CD4-positive, alpha-beta T cell (primary cell): ENCODE measurements at regions not wholly inside any gene's neighbourhood (a gene's known extent, or its start where the extent isn't known, plus 50 kb on each side); places are given as distances from the start of the nearest gene placed in this dataset.

Experiments
- ATAC-seq: fragments of 200-7000 bp; cut with Tn5 transposase; one replicate; pipeline ENCODE4 v1.10.0; 2022; ENCODE audit warnings: mild to moderate bottlenecking; ENCODE audit not compliant: poor library complexity
- CTCF ChIA-PET: fragments of 350-600 bp; sonication (Branson Sonifier 250); formaldehyde crosslinking; loops from one replicate; lab custom pipeline; 2021; ENCODE audit warnings: antibody characterized with exemption, inconsistent platforms; lab: Charles Lee
- POLR2A ChIA-PET: fragments of 350-600 bp; sonication (Branson Sonifier 250); formaldehyde crosslinking; loops from one replicate; lab custom pipeline; 2021; ENCODE audit warnings: antibody characterized with exemption, inconsistent platforms; lab: Charles Lee
- DNase-seq, 14 experiments: peaks; one replicate each; pipeline ENCODE4 v3.0.0-alpha.2; 2013 to 2020; ENCODE audit warnings: mixed read lengths in 2 of 14
- H3K27ac ChIP-seq, 2 donors: one replicate each; pipeline versions ENCODE4 v1.5.1 to v1.7.0; 2013; ENCODE audit warnings: low read length in 2 of 2, low read depth in 1 of 2, mild to moderate bottlenecking in 1 of 2
- H3K27me3 ChIP-seq, 2 experiments: 1 replicate in 1 of 2; 2 replicates in 1 of 2; pipeline versions ENCODE4 v1.6.1 to v1.7.0; 2013; ENCODE audit warnings: low read length in 2 of 2, control low read depth in 1 of 2, mild to moderate bottlenecking in 1 of 2, moderate library complexity in 1 of 2; ENCODE audit not compliant: insufficient read depth in 2 of 2, control insufficient read depth in 1 of 2
- H3K36me3 ChIP-seq: one replicate; pipeline ENCODE4 v1.6.1; 2013; ENCODE audit warnings: low read length, control low read depth; ENCODE audit not compliant: insufficient read depth
- H3K4me1 ChIP-seq: one replicate; pipeline ENCODE4 v1.6.1; 2013; ENCODE audit warnings: low read length, control low read depth; ENCODE audit not compliant: insufficient read depth
- H3K4me3 ChIP-seq: one replicate; pipeline ENCODE4 v1.5.1; 2013; ENCODE audit warnings: mild to moderate bottlenecking, low read length, moderate library complexity
- H3K9me3 ChIP-seq, 2 experiments: 1 replicate in 1 of 2; 2 replicates in 1 of 2; pipeline versions ENCODE4 v1.6.1 to v1.7.0; 2013; ENCODE audit warnings: low read length in 2 of 2, mild to moderate bottlenecking in 2 of 2, control low read depth in 1 of 2, moderate library complexity in 1 of 2; ENCODE audit not compliant: control insufficient read depth in 1 of 2, insufficient read depth in 1 of 2
- H3K27ac Mint-ChIP-seq: one replicate; pipeline ENCODE4 v1.8.0; 2020; ENCODE audit warnings: mixed read lengths
- H3K27me3 Mint-ChIP-seq: one replicate; pipeline ENCODE4 v1.8.0; 2021; ENCODE audit warnings: mixed read lengths
- H3K36me3 Mint-ChIP-seq: one replicate; pipeline ENCODE4 v1.8.0; 2021; ENCODE audit warnings: low read depth, mixed read lengths
- H3K4me1 Mint-ChIP-seq: one replicate; pipeline ENCODE4 v1.8.0; 2021; ENCODE audit warnings: low read depth, mixed read lengths
- H3K4me3 Mint-ChIP-seq: one replicate; pipeline ENCODE4 v1.8.0; 2020; ENCODE audit warnings: mild to moderate bottlenecking, mixed read lengths
- H3K9me3 Mint-ChIP-seq: one replicate; pipeline ENCODE4 v1.8.0; 2020; ENCODE audit warnings: mixed read lengths
- intact Hi-C, 2 experiments: fragments of 100-400 bp; cut with DNase I in 1 of 2; cut with micrococcal nuclease in 1 of 2; formaldehyde crosslinking; loops; one replicate each; pipeline versions ENCODE4 v1.15.1 to v1.9.0; 2023 to 2025; cut with DNase I, micrococcal nuclease
- TF ChIP-seq, protein P1 (sequence below): fragments of 200-600 bp; IDR thresholded peaks from one replicate; pipeline ENCODE4 v1.8.0; 2022; ENCODE audit warnings: antibody characterized with exemption, mild to moderate bottlenecking

DNA sequence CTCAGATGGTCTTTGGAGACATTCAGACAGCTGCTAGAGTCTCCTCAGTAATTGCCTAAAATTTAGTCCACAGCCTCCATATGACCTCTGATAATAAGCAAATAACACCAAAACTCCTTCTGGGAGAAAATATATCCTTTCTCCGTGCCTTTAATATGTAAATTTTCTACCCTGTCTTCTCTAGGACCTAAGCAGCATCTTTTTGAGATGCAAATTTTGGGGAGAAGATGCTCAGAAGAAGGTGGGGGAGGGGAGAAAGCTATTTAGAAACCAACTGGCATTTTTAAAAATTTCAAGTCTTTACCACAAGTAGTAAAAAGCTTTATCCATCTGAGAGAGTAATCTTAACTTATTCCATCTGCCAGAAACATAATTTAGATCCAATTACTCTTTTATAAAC, 91.8 kb upstream of the KCNK12 start:
- TF ChIP-seq, protein P1, sequence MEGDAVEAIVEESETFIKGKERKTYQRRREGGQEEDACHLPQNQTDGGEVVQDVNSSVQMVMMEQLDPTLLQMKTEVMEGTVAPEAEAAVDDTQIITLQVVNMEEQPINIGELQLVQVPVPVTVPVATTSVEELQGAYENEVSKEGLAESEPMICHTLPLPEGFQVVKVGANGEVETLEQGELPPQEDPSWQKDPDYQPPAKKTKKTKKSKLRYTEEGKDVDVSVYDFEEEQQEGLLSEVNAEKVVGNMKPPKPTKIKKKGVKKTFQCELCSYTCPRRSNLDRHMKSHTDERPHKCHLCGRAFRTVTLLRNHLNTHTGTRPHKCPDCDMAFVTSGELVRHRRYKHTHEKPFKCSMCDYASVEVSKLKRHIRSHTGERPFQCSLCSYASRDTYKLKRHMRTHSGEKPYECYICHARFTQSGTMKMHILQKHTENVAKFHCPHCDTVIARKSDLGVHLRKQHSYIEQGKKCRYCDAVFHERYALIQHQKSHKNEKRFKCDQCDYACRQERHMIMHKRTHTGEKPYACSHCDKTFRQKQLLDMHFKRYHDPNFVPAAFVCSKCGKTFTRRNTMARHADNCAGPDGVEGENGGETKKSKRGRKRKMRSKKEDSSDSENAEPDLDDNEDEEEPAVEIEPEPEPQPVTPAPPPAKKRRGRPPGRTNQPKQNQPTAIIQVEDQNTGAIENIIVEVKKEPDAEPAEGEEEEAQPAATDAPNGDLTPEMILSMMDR = no peak
- Histone ChIP-seq H3K27ac (no peak overlapping the region), H3K4me1 (no peaks in the 10 kb centered on the region), H3K36me3 (no peaks in the 10 kb centered on the region), H3K4me3 (no peak overlapping the region), H3K27me3 (no peaks in the 10 kb centered on the region), H3K9me3 (no peaks in the 10 kb centered on the region)
- intact Hi-C loops = no loop called here
- ATAC-seq = no peak
- Mint-ChIP-seq H3K4me1 (no peaks in the 10 kb centered on the region), H3K36me3 (no peaks in the 10 kb centered on the region), H3K9me3 (no peaks in the 10 kb centered on the region), H3K27ac (no peak overlapping the region), H3K4me3 (no peak overlapping the region), H3K27me3 (no peaks in the 10 kb centered on the region)
- no peak for DNase-seq
- ChIA-PET POLR2A (no interaction called here), CTCF (no interaction called here)

DNA sequence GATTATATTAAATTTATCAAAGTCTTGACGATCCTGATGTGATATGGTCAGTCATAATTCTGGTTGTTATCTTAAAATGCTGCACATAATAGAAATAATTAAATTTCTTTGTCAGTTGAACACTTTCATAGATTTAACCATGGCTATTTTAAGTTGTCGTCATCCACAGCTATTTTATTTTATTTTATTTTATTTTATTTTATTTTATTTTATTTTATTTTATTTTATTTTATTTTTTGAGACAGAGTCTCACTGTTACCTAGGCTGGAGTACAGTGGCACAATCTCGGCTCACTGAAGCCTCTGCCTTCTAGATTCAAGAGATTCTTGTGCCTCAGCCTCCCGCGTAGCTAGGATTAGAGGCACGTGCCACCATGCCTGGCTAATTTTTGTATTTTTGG, 90.5 kb upstream of the KCNK12 start:
- H3K27me3 Mint-ChIP-seq = no peaks in the 10 kb centered on the region
- H3K4me3 ChIP-seq = no peak overlapping the region
- no peak for DNase-seq
- no peaks in the 10 kb centered on the region for H3K27me3 ChIP-seq
- POLR2A ChIA-PET = no interaction called here
- no peak for ATAC-seq
- TF ChIP-seq, protein P1 = no peak
- no peaks in the 10 kb centered on the region for H3K36me3 ChIP-seq
- no peak overlapping the region for H3K4me3 Mint-ChIP-seq
- intact Hi-C loops = no loop called here
- H3K4me1 Mint-ChIP-seq = no peaks in the 10 kb centered on the region
- H3K4me1 ChIP-seq = no peaks in the 10 kb centered on the region
- H3K36me3 Mint-ChIP-seq = no peaks in the 10 kb centered on the region
- H3K27ac Mint-ChIP-seq = no peak overlapping the region
- no peak overlapping the region for H3K27ac ChIP-seq
- CTCF ChIA-PET = no interaction called here
- H3K9me3 Mint-ChIP-seq = no peaks in the 10 kb centered on the region
- no peaks in the 10 kb centered on the region for H3K9me3 ChIP-seq

DNA sequence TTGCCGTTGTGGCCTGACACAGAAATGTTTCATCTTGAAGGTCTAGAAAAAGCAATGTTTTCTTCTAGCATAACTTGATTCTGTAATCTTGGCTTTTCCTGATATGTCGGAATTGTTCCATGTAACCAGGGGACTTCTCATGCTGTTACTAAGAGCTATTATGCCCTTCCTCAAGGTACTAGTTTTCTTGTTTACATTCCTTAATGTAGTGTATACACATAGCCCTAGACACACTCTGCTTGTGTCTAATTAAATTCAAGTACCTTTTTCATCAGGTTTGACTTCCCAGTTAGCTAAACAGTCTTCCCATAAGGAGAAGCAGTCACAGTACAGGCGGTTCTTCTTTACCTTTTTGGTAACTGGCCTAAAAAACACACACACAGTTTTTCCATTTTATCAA, 89.4 kb upstream of the KCNK12 start:
- ChIA-PET POLR2A (no interaction called here), CTCF (no interaction called here)
- Histone ChIP-seq H3K27me3 (no peaks in the 10 kb centered on the region), H3K4me3 (no peak overlapping the region), H3K36me3 (no peaks in the 10 kb centered on the region), H3K27ac (no peak overlapping the region), H3K4me1 (no peaks in the 10 kb centered on the region), H3K9me3 (no peaks in the 10 kb centered on the region)
- Mint-ChIP-seq H3K4me3 (no peak overlapping the region), H3K9me3 (no peaks in the 10 kb centered on the region), H3K36me3 (no peaks in the 10 kb centered on the region), H3K4me1 (no peaks in the 10 kb centered on the region), H3K27ac (no peak overlapping the region), H3K27me3 (no peaks in the 10 kb centered on the region)
- TF ChIP-seq, protein P1 = no peak
- intact Hi-C loops = no loop called here
- no peak for DNase-seq
- no peak for ATAC-seq
